ENCODE measurements at regions not wholly inside any gene's neighbourhood (a gene's known extent, or its start where the extent isn't known, plus 50 kb on each side); places are given as distances from the start of the nearest gene placed in this dataset.

- H3K27ac ChIP-seq (ENCODE audit: low read depth, low read length) = no peak overlapping the region
- H3K36me3 ChIP-seq (ENCODE audit: insufficient read depth, low read length) = no peaks in the 10 kb centered on the region
- no peaks in the 10 kb centered on the region for H3K79me2 ChIP-seq (ENCODE audit: insufficient read depth, low read length)
- no peaks in the 10 kb centered on the region for H3K4me1 ChIP-seq (ENCODE audit: insufficient read depth, low read length)
- no peak overlapping the region for H2AFZ ChIP-seq (ENCODE audit: low read length)
- H3K27me3 ChIP-seq (ENCODE audit: insufficient read depth, low read length) = peaks cover 5% of the 10 kb centered on the region
- no peak overlapping the region for H3K4me3 ChIP-seq (ENCODE audit: insufficient read depth, low read length)
- DNase-seq (ENCODE audit: insufficient read length, low spot score, missing footprints) = no peak
- no peaks in the 10 kb centered on the region for H4K20me1 ChIP-seq (ENCODE audit: insufficient read depth, low read length)
- H3K4me2 ChIP-seq (ENCODE audit: insufficient read depth, low read length) = no peak overlapping the region
- TF ChIP-seq CTCF (IDR thresholded peaks at IDR 0.05; ENCODE audit: extremely low read depth, low read depth, low read length) = peak; percentile 45
- no peaks in the 10 kb centered on the region for H3K9me3 ChIP-seq (ENCODE audit: low read depth, low read length)
Observed at GRCh38 chr15:98568382-98569017, 79.8 kb upstream of the IGF1R start.

- DNase-seq (ENCODE audit: insufficient read length, low spot score, missing footprints) = no peak
- Histone ChIP-seq H3K27ac (ENCODE audit: low read depth, low read length) (no peak overlapping the region), H3K4me1 (ENCODE audit: insufficient read depth, low read length) (no peaks in the 10 kb centered on the region), H3K4me2 (ENCODE audit: insufficient read depth, low read length) (no peak overlapping the region), H3K4me3 (ENCODE audit: insufficient read depth, low read length) (no peak overlapping the region), H3K79me2 (ENCODE audit: insufficient read depth, low read length) (no peaks in the 10 kb centered on the region), H3K9me3 (ENCODE audit: low read depth, low read length) (no peaks in the 10 kb centered on the region), H3K27me3 (ENCODE audit: insufficient read depth, low read length) (peaks cover 5% of the 10 kb centered on the region), H3K36me3 (ENCODE audit: insufficient read depth, low read length) (no peaks in the 10 kb centered on the region), H2AFZ (ENCODE audit: low read length) (no peak overlapping the region), H4K20me1 (ENCODE audit: insufficient read depth, low read length) (no peaks in the 10 kb centered on the region)
- no peak for TF ChIP-seq CTCF (IDR thresholded peaks at IDR 0.05; ENCODE audit: extremely low read depth, low read depth, low read length)
Observed at GRCh38 chr15:98570119-98570518, 78.2 kb upstream of the IGF1R start.

GRCh38 chr15:98580572-98580971, 67.8 kb upstream of the IGF1R start:
- H2AFZ ChIP-seq (ENCODE audit: low read length) = no peak overlapping the region
- H3K27ac ChIP-seq (ENCODE audit: low read depth, low read length) = no peak overlapping the region
- H4K20me1 ChIP-seq (ENCODE audit: insufficient read depth, low read length) = no peaks in the 10 kb centered on the region
- no peaks in the 10 kb centered on the region for H3K4me1 ChIP-seq (ENCODE audit: insufficient read depth, low read length)
- no peaks in the 10 kb centered on the region for H3K36me3 ChIP-seq (ENCODE audit: insufficient read depth, low read length)
- peaks cover 24% of the 10 kb centered on the region for H3K27me3 ChIP-seq (ENCODE audit: insufficient read depth, low read length)
- no peaks in the 10 kb centered on the region for H3K79me2 ChIP-seq (ENCODE audit: insufficient read depth, low read length)
- no peaks in the 10 kb centered on the region for H3K9me3 ChIP-seq (ENCODE audit: low read depth, low read length)
- H3K4me2 ChIP-seq (ENCODE audit: insufficient read depth, low read length) = no peak overlapping the region
- no peak for DNase-seq (ENCODE audit: insufficient read length, low spot score, missing footprints)
- no peak for TF ChIP-seq CTCF (IDR thresholded peaks at IDR 0.05; ENCODE audit: extremely low read depth, low read depth, low read length)
- H3K4me3 ChIP-seq (ENCODE audit: insufficient read depth, low read length) = no peak overlapping the region

GRCh38 chr15:98581715-98582114, 66.6 kb upstream of the IGF1R start:
- Histone ChIP-seq H3K27me3 (ENCODE audit: insufficient read depth, low read length) (peaks cover 24% of the 10 kb centered on the region), H2AFZ (ENCODE audit: low read length) (no peak overlapping the region), H4K20me1 (ENCODE audit: insufficient read depth, low read length) (no peaks in the 10 kb centered on the region), H3K27ac (ENCODE audit: low read depth, low read length) (no peak overlapping the region), H3K36me3 (ENCODE audit: insufficient read depth, low read length) (no peaks in the 10 kb centered on the region), H3K4me1 (ENCODE audit: insufficient read depth, low read length) (no peaks in the 10 kb centered on the region), H3K4me2 (ENCODE audit: insufficient read depth, low read length) (no peak overlapping the region), H3K79me2 (ENCODE audit: insufficient read depth, low read length) (no peaks in the 10 kb centered on the region), H3K4me3 (ENCODE audit: insufficient read depth, low read length) (no peak overlapping the region), H3K9me3 (ENCODE audit: low read depth, low read length) (no peaks in the 10 kb centered on the region)
- peak; percentile 20 for TF ChIP-seq CTCF (IDR thresholded peaks at IDR 0.05; ENCODE audit: extremely low read depth, low read depth, low read length)
- no peak for DNase-seq (ENCODE audit: insufficient read length, low spot score, missing footprints)

All from osteoblast (primary cell).